HUES48 (cell line): ENCODE measurements at regions not wholly inside any gene's neighbourhood (a gene's known extent, or its start where the extent isn't known, plus 50 kb on each side); places are given as distances from the start of the nearest gene placed in this dataset.
"Not testable (repeated sequence)": the region's sequence is repeated elsewhere in the genome, so short reads cannot be mapped to it uniquely, and the experiment has no call there.

Experiments
- H3K27ac ChIP-seq: one replicate; pipeline ENCODE4 v1.7.0; 2013; ENCODE audit warnings: low read depth, low read length, inconsistent platforms
- H3K27me3 ChIP-seq: 2 replicates; pipeline ENCODE4 v1.6.1; 2013; ENCODE audit warnings: mild to moderate bottlenecking, low read length; ENCODE audit not compliant: control insufficient read depth, insufficient read depth
- H3K36me3 ChIP-seq: 2 replicates; pipeline ENCODE4 v1.6.1; 2013; ENCODE audit warnings: low read length; ENCODE audit not compliant: control insufficient read depth, insufficient read depth
- H3K4me1 ChIP-seq: 2 replicates; pipeline ENCODE4 v1.6.1; 2013; ENCODE audit warnings: mild to moderate bottlenecking, low read length; ENCODE audit not compliant: control insufficient read depth, insufficient read depth
- H3K4me3 ChIP-seq: 2 replicates; pipeline ENCODE4 v1.5.1; 2013; ENCODE audit warnings: mild to moderate bottlenecking, low read depth, low read length
- H3K9ac ChIP-seq: 2 replicates; pipeline ENCODE4 v1.6.1; 2013; ENCODE audit warnings: mild to moderate bottlenecking, low read depth, low read length, moderate library complexity
- H3K9me3 ChIP-seq: 2 replicates; pipeline ENCODE4 v1.6.1; 2013; ENCODE audit warnings: low read length; ENCODE audit not compliant: control insufficient read depth, insufficient read depth

DNA sequence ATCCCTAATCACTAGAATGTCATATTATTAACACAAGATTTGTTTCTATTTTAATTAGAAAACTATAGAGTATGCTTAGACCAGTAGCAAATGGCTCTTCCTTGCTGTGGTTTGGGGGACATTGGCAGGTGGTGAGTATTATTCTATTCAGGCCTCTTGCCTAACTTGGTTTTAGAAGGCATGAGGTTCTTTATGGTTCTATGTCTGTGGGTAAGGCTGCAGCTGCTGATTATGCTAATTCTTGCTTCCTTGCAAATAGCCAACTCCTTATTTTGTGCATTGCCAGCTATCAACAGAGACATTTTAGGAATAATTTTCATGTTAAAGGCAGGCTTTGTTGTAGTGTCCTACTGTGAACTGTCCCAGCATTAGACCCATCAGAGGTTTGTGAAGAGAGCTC, 1344.9 kb downstream of the UQCRFS1 start:
- H3K27me3 ChIP-seq: no peaks in the 10 kb centered on the region
- H3K9me3 ChIP-seq: peaks cover 66% of the 10 kb centered on the region
- H3K36me3 ChIP-seq: no peaks in the 10 kb centered on the region
- no peak overlapping the region for H3K9ac ChIP-seq
- H3K4me1 ChIP-seq: no peaks in the 10 kb centered on the region
- H3K4me3 ChIP-seq: no peak overlapping the region
- H3K27ac ChIP-seq: no peak overlapping the region

DNA sequence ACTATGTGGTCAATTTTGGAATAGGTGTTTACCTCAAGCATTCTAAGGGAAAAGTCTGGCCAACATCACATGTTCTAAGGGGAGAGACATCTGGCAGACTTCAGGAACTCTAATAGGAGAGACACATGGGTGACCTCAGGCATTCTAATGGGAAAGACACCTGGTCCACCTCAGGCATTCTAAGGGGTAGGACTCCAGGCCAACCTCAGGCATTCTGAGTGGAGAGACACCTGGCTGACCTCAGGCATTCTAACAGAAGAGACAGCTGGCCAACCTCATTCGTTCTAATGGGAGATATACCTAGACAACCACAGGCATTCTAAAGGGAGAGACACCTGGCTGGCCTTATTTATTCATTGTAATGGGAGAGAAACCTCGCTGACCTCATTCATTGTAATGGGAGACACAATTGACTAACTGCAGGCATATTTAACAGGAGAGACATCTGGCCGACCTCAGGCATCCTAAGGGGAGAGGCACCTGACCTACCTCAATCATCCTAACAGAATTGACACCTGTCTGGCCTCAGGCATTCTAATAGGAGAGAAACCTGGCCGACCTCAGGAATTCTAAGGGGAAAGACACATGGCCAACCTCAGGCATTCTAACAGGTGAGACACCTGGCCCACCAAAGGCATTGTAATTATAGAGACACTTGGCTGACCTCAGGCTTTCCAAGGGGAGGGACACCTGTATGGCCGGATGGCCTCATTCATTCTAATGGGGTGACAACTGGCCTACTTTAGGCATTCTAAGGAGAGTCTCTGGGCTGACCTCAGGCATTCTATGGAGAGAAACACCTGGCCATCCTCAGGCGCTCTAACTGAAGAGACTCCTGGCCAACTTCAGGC, 1346.8 kb downstream of the UQCRFS1 start:
- Histone ChIP-seq H3K4me3 (no peak overlapping the region), H3K9me3 (peaks cover 63% of the 10 kb centered on the region), H3K27me3 (no peaks in the 10 kb centered on the region), H3K36me3 (no peaks in the 10 kb centered on the region), H3K4me1 (no peaks in the 10 kb centered on the region), H3K9ac (no peak overlapping the region), H3K27ac (no peak overlapping the region)

DNA sequence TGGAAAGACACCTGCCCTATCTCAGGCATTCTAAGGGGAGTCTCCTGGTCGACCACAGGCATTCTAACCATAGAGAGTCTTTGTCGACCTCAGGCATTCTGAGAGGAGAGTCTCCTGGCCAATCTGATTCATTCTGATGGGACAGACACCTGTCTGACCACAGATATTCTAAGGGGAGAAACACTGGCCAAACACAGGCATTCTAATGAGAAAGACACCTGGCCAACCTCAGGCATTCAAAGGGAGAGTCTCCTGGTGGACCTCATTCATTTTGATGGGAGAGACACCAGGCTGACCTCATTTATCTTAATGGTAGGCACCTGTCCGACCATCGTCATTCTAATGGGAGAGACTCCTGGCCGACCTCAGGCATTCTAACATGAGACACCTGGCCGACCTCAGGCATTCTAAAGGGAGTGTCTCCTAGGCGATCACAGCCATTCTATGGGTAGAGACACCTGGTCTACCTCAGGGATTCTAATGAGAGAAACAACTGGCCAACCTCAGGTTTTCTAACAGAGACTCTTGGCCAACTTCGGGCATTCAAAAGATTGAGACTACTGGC, 1351.5 kb downstream of the UQCRFS1 start:
- H3K9ac ChIP-seq: no peak overlapping the region
- no peaks in the 10 kb centered on the region for H3K4me1 ChIP-seq
- H3K36me3 ChIP-seq: no peaks in the 10 kb centered on the region
- no peak overlapping the region for H3K27ac ChIP-seq
- H3K27me3 ChIP-seq: no peaks in the 10 kb centered on the region
- H3K9me3 ChIP-seq: peaks cover 54% of the 10 kb centered on the region
- no peak overlapping the region for H3K4me3 ChIP-seq

DNA sequence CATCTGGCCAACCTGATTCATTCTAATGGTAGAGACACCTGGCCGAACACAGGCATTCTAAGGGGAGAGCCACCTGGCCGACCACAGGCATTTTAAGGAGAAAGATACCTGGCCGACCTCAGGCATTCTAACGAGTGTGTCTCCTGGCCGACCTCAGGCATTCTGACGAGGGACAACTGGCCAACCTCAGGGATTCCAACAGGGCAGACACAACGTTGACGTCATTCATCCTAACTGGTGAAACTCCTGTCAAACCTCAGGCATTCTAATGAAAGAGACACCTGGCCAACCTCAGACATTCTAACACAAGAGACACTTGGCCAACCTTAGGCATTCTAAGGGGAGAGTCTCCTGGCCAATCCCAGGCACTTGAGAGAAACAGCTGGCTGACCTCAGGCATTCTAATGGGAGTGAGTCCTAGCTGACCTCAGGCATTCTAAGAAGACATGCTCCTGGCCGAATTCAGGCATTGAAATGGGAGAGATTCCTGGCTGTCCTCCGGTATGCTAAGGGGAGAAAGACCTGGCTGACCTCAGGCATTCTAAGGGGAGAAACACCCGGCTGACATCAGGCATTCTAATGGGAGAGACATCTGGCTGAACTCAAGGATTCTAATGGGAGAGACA, 1352.5 kb downstream of the UQCRFS1 start:
- Histone ChIP-seq H3K36me3 (no peaks in the 10 kb centered on the region), H3K27me3 (no peaks in the 10 kb centered on the region), H3K9ac (no peak overlapping the region), H3K4me3 (no peak overlapping the region), H3K4me1 (no peaks in the 10 kb centered on the region), H3K27ac (no peak overlapping the region), H3K9me3 (peaks cover 48% of the 10 kb centered on the region)

DNA sequence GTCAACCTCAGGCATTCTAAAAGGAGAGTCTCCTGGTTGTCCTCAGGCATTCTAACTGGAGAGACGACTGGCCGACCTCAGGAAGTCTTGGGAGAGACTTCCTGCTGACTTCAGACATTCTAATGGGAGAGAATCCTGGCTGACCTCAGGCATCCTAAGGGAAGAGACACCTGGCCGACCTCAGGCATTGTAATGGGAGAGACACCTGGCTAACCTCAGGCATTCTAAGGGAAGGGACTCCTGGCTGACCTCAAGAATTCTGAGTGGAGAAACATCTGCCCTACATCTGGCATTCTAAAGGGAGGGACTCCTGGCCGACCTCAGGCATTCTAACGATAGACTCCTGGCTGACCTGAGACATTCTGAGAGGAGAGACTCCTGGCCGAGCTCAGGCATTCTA, 1353.3 kb downstream of the UQCRFS1 start:
- no peak overlapping the region for H3K9ac ChIP-seq
- H3K4me3 ChIP-seq: no peak overlapping the region
- H3K9me3 ChIP-seq: peaks cover 51% of the 10 kb centered on the region
- no peaks in the 10 kb centered on the region for H3K36me3 ChIP-seq
- H3K27ac ChIP-seq: no peak overlapping the region
- no peaks in the 10 kb centered on the region for H3K27me3 ChIP-seq
- no peaks in the 10 kb centered on the region for H3K4me1 ChIP-seq

DNA sequence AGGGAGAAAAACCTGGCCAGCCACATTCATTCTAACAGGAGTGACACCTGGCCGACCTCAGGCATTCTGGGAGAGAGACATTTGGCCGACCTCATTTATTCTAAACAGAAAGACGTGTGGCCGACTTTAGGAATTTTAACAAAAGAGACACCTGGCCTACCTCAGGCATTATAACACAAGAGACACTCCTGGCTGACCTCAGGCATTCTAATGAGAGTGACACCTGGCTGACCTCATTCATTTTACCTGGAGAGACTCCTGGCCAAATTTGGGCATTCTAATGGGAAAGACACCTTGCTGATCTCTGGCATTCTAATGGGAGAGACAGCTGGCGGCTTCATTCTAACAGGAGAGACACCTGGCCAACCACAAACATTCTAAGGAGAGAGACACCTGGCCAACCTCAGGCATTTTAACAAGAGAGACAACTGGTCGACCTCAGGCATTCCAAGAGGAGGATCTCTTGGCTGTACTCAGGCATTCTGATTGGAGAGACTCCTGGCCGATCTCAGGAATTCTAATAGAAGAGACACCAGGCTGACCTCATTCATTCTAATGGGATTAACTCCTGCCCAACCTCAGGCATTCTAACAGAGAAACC, 1353.9 kb downstream of the UQCRFS1 start:
- Histone ChIP-seq H3K27ac (no peak overlapping the region), H3K4me1 (no peaks in the 10 kb centered on the region), H3K9me3 (peaks cover 53% of the 10 kb centered on the region), H3K27me3 (no peaks in the 10 kb centered on the region), H3K9ac (no peak overlapping the region), H3K36me3 (no peaks in the 10 kb centered on the region), H3K4me3 (no peak overlapping the region)

DNA sequence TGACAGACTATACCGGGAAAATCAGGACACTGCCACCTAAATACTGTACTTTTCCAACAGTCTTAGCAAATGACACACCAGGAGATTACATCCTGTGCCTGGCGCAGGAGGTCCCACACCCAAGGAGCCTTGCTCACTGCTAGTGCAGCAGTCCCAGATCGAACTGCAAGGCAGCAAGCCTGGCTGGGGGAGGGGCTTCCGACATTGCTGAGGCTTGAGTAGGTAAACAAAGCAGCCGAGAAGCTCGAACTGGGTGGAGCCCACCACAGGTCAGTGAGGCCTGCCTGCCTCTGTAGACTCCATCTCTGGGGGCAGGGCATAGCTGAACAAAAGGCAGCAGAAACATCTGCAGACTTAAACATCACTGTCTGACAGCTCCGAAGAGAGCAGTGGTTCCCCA, 1360.0 kb downstream of the UQCRFS1 start:
- not testable (repeated sequence) for H3K36me3 ChIP-seq, H3K4me3 ChIP-seq, H3K4me1 ChIP-seq, H3K27me3 ChIP-seq, H3K9ac ChIP-seq, H3K27ac ChIP-seq
- peaks cover 67% of the 10 kb centered on the region for H3K9me3 ChIP-seq

DNA sequence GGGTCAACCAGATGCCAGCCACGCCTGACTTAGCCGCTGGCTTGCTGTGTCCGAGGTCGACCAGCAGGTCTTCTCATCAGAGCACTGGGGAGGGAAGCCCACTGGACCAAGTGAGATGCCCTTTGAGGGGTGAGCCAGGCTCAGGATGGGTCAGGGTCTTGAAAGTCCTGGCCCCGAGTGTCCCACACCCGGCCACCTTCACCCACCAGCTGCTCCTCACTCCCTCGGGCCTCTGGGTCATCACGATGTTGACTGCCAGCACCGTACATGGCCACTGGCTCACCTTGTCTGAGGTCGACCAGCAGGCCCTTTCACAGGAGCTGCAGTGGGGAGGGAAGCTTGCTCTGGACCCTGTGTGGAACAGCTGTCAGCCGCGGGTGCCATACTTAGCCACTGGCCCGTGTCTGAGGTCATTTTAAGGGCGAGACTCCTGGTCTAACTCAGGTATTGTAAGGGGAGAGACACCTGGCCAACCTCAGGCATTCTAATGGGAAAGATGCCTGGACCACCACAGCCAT, 1361.3 kb downstream of the UQCRFS1 start:
- Histone ChIP-seq H3K9me3 (peaks cover 74% of the 10 kb centered on the region), H3K9ac (no peak overlapping the region), H3K4me1 (no peaks in the 10 kb centered on the region), H3K27ac (no peak overlapping the region), H3K27me3 (no peaks in the 10 kb centered on the region), H3K4me3 (no peak overlapping the region), H3K36me3 (no peaks in the 10 kb centered on the region)

DNA sequence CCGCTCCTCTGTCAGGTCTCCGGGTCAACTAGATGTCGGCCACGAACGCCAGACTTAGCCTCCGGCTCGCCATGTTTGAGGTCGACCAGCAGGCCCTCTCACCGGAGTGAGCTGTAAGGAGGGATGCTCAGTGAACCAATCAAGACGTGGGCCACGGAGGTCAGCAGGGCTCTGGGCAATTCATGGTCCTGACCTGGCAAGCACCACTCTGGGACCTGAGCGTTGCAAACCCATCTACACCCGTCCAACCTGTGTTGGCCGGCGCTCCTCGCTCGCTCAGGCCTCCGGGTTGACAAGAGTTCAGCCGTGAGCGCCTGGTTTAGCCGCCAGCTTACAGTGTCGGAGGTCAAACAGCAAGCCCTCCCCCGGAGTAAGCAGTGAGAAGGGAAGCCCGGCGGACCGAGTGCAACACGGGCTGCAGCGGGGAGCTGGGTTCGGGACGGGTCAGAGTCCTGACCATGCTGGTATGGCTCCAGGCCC, 1361.9 kb downstream of the UQCRFS1 start:
- Histone ChIP-seq H3K27ac (no peak overlapping the region), H3K9ac (no peak overlapping the region), H3K4me1 (no peaks in the 10 kb centered on the region), H3K9me3 (peaks cover 77% of the 10 kb centered on the region), H3K36me3 (no peaks in the 10 kb centered on the region), H3K4me3 (no peak overlapping the region), H3K27me3 (no peaks in the 10 kb centered on the region)

DNA sequence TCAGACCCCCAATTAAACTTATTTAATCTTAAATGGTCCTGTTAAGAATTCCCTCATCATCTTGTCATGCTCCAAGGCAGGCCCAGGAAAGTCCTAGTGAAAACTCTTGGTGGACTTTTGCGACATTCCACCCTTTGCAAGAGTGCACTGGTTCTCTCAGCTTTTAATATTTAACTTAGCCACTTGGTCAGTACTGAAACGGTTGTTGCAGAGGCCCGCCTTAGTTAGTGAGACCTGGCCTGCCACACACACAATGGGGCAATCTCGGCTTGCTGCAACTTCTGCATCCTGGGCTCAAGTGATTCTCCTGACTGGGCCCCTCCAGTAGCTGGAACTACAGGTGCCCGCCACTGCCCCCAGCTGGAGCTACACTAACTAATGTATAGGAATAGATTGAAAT, 1366.0 kb downstream of the UQCRFS1 start:
- no peak overlapping the region for H3K4me3 ChIP-seq
- no peaks in the 10 kb centered on the region for H3K4me1 ChIP-seq
- no peak overlapping the region for H3K27ac ChIP-seq
- no peak overlapping the region for H3K9ac ChIP-seq
- H3K36me3 ChIP-seq: no peaks in the 10 kb centered on the region
- H3K27me3 ChIP-seq: no peaks in the 10 kb centered on the region
- peaks cover 84% of the 10 kb centered on the region for H3K9me3 ChIP-seq
